ENCODE measurements at regions not wholly inside any gene's neighbourhood (a gene's known extent, or its start where the extent isn't known, plus 50 kb on each side); places are given as distances from the start of the nearest gene placed in this dataset.

GRCh38 chr3:157794771-157795170 lies 291.6 kb upstream of the VEPH1 start:
- no peak for DNase-seq

- DNase-seq, result no peak
Observed at GRCh38 chr3:157793745-157794144, 290.5 kb upstream of the VEPH1 start.

GRCh38 chr3:157789162-157789561 lies 285.9 kb upstream of the VEPH1 start:
- DNase-seq, result no peak

GRCh38 chr3:157786618-157787017 lies 283.4 kb upstream of the VEPH1 start:
- no peak for DNase-seq

GRCh38 chr3:157786211-157786610 lies 283.0 kb upstream of the VEPH1 start:
- DNase-seq, result no peak

- DNase-seq, result no peak
Observed at GRCh38 chr3:157785102-157785826, 282.0 kb upstream of the VEPH1 start.

GRCh38 chr3:157782236-157782635 lies 279.0 kb upstream of the VEPH1 start:
- no peak for DNase-seq

- no peak for DNase-seq
Observed at GRCh38 chr3:157776861-157777260, 273.6 kb upstream of the VEPH1 start.

- DNase-seq, result no peak
Observed at GRCh38 chr3:157775446-157775845, 272.2 kb upstream of the VEPH1 start.

GRCh38 chr3:157769378-157769777 lies 266.2 kb upstream of the VEPH1 start:
- no peak for DNase-seq

GRCh38 chr3:157767607-157768006 lies 264.4 kb upstream of the VEPH1 start:
- DNase-seq, result no peak

GRCh38 chr3:157763644-157764043 lies 260.4 kb upstream of the VEPH1 start:
- no peak for DNase-seq

GRCh38 chr3:157759311-157759710 lies 256.1 kb upstream of the VEPH1 start:
- no peak for DNase-seq

GRCh38 chr3:157755233-157755632 lies 252.0 kb upstream of the VEPH1 start:
- no peak for DNase-seq

GRCh38 chr3:157754451-157754850 lies 251.2 kb upstream of the VEPH1 start:
- DNase-seq, result no peak

- no peak for DNase-seq
Observed at GRCh38 chr3:157753787-157754136, 250.5 kb upstream of the VEPH1 start.

- no peak for DNase-seq
Observed at GRCh38 chr3:157752956-157753786, 250.0 kb upstream of the VEPH1 start.

- DNase-seq, result no peak
Observed at GRCh38 chr3:157752554-157752953, 249.3 kb upstream of the VEPH1 start.

- DNase-seq, result no peak
Observed at GRCh38 chr3:157751386-157751785, 248.2 kb upstream of the VEPH1 start.

- no peak for DNase-seq
Observed at GRCh38 chr3:157746391-157746790, 243.2 kb upstream of the VEPH1 start.

GRCh38 chr3:157741607-157742006 lies 238.4 kb upstream of the VEPH1 start:
- no peak for DNase-seq

GRCh38 chr3:157738441-157738840 lies 235.2 kb upstream of the VEPH1 start:
- DNase-seq, result no peak

- DNase-seq, result no peak
Observed at GRCh38 chr3:157718800-157719199, 215.6 kb upstream of the VEPH1 start.

GRCh38 chr3:157713101-157713500 lies 209.9 kb upstream of the VEPH1 start:
- DNase-seq, result no peak

GRCh38 chr3:157705258-157705657 lies 202.0 kb upstream of the VEPH1 start:
- DNase-seq, result no peak

Data from CD4-positive, alpha-beta T cell treated with Interleukin-1 beta for 1 hour (primary cell).